ENCODE measurements at regions not wholly inside any gene's neighbourhood (a gene's known extent, or its start where the extent isn't known, plus 50 kb on each side); places are given as distances from the start of the nearest gene placed in this dataset.

DNA sequence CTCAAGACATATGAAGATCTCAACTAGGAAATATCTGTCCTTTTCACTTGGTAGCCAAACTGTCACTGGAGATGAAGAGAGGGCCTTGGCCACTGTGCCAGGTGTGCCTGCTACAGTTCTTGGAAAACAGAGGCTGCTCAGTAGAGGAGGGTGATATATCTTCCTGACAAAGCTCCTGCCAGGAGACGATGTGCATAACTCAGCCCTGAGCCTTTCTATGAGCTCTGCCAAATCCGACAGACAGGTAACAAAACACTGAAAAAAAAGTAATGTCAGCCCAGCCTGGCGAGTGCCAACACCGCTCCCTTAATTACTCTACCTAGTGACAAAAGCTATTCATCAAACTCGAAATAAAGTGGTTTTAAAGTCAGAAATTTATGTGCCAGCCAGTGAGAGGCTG, 123.2 kb downstream of the MFSD1 start:
- TF ChIP-seq CTCF (IDR thresholded peaks at IDR 0.05; ENCODE audit: low read depth, low read length, poor library complexity, severe bottlenecking), result no peak
- TF ChIP-seq EZH2phosphoT487 (IDR thresholded peaks at IDR 0.05; ENCODE audit: borderline replicate concordance, low read length), result no peak

Data from DOHH2 (cell line).